NCI-H146 treated with DMSO at 0.1 percent for 48 hours (cell line): ENCODE measurements at regions not wholly inside any gene's neighbourhood (a gene's known extent, or its start where the extent isn't known, plus 50 kb on each side); places are given as distances from the start of the nearest gene placed in this dataset.

Experiments used
- DNase-seq: peaks from one replicate; lab custom pipeline; 2025; ENCODE audit not compliant: unreplicated experiment; lab: John Stamatoyannopoulos, UW

DNA sequence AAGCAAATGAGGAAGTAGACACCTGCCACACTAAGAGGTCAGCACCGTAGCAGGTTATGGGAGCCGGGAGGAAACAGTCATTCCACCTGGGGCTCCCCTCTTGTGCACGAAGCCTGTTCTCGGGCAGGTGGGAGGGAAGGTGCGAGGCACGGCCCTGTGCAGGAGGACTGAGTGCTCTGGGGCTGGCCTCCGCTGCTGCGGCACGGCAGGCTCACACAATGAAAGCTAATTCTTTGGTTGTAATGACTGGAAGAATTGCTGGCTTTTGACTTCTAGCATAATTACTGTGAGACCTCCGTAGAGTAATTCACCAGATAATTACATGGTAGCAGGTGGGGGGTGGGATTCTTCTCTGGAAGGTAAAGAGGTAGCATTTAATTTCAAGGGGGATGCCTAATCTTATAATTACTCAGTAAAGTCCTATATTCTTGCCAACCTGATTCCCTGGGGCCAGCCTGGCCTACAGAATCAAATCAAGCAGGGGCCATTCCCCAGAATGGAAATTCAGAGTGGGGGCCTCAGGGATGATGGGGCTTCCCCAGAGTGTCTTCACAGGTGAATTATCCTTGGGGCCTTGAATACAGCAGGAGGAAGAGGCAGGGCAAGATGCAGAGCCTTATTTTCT, 129.1 kb downstream of the TPRA1 start:
- peak; percentile 54 for DNase-seq

- no peak for DNase-seq
These were observed 130.6 kb downstream of the TPRA1 start for GRCh38 chr3:127459891-127460290.

DNA sequence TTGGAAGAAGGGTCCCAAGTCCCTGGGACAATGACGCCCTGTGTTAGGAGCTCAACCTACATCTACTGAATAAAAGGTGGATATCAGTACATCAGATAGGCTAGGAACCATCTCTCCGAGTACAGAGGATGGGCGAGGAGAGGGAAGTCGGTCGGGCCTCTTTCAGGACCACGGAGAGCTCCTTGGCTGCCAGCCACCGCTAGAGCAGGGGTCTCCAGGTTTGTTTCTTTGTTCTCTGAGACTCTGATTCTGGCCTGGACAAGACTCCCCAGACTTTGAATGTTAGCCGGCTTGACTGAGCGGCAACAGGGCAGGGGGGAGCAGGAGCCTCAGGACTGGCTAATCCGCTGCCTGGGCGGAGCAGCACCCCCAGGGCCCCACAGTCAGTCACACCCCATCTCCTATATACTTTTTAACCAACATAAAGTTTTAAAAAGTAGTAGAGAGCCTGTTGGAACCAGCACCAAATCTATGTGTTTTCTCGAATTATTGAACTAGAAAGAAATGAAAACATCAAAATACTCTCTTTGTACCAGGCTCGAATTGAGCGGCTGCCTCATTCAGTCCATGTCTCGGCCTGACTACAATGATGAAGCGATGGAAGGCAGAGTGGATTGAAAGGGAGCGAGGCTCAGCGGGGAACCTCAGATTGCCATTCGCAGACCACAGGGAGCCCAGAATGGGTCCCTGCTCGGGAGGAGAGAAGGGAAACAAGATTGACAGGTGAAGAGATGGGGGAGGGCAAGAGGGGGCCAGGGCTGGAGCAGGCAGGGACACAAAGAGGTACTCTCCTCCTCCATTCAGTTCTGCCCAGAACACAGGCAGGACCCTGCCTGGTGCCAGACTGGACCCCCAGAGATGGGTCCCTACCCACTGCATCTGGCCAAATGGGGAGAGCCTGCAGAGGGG, 131.6 kb downstream of the TPRA1 start:
- no peak for DNase-seq

DNA sequence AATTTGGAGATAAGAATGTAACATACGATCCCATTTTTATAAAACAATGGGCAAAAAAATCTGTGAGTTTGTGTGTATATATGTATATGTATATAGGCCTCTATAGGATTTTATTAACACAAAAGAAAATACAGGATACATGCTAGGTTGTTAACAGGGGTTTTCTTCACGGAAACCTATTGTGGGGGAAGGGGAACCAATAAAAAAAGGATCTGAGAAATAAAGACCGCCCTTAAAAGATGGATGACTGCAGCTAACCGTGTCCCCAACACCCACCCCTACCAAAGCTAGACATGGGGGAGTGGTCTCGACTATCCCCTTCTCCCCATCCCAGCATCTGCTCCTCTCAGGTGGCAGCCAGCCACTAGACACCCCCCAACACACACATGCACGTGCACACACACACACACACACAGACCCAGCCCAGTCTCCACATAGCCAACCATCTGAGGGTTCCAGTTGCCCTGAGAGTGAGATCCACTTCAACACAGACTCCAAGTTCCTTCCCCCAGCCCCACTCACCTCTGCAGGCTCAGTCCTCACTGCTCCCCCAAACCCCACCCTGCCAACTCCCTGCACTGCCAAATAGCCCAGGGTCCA, 132.9 kb downstream of the TPRA1 start:
- DNase-seq, result no peak

DNA sequence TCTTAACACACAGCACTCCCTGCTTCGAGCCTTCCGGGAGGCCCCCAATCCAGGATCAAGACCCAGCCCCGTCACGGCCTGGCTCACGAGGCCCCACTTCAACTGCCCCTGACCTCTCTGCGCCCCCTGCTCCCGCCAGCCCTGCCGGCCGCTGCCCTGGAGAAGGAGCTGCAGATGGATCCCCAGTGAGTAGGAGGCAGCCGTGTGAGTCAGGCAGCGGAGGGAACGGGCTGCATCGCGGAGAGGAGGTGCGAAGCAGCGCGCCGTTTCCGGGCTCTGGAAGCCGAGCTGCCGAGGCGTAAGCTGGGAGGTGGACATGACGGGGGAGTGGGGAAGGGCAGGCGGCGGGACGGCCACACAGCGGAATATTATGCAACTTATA, 133.4 kb downstream of the TPRA1 start:
- no peak for DNase-seq

GRCh38 chr3:127456471-127457093, 134.0 kb downstream of the TPRA1 start:
- no peak for DNase-seq

DNA sequence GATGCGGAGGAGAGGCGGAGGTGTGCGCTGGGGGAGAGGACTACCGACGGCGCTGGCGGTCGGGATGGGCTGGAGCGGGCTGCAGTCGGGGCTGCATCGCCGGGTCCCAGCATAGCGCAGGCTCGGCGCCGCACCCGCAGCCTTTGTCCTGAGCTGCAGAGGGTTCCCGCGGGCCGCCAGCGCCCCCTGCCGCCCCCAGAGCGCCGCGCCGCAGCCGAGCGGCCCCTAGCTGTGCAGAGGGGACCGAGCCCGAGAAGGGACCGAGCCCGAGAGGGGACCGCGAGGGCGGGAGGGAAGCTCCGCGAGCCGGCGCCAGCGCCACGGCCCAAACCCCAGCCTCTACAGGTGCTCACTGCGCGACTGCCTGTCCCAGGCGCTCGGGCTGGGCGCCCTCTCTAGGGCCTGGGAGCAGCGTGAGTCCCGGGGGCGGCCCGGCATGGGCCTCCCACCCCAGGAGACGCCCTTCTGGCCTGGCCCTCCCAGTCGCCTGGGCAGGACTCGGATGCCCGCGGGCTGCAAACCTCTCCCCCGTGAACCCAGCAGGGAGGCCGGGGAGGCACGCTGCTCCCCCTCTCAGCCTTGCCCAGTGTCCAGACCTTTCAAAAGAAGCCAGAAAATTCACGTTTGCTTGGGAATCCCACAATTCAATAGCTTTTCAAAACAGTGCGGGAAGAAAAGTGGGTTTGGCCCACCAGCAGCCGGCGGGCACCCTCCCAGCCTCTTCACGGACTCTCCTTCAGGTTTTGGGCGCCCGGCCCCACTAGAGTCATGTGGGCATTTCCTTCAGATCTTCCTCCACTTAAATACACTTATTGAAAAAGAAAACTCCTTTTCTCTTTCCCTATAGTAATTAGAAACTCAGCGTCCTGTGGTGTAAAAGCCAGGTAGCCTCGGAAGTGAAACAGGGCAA, 134.7 kb downstream of the TPRA1 start:
- DNase-seq, result peak; percentile 63

- no peak for DNase-seq
These were observed 135.6 kb downstream of the TPRA1 start for GRCh38 chr3:127454968-127455367.

- no peak for DNase-seq
These were observed 136.5 kb downstream of the TPRA1 start for GRCh38 chr3:127454051-127454450.

DNA sequence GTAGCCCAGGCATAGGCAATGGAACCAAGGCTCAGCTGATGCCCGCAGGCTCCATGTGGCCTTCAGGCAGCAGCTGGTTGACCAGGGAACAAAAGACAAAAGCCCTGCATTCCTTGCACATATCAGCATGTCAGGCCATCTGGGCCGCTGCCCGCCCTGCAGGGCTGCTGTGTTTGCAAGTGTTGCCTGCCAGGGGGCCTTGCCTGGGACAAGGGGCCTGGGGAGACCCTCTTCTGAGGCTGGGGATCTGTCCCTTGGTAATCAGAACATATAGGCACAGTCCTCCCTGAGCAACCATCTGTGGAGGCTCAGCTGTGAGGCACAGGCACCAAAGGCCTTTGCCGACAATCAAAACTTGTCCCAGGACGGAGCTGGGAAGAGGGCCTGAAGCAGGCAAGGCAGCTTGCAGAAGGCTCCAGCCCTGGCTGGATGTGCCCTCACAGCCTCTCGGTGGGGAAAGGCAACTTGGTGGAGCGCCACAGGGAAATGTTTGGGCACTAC, 138.2 kb downstream of the TPRA1 start:
- peak; percentile 31 for DNase-seq

GRCh38 chr3:127451321-127451720, 139.2 kb downstream of the TPRA1 start:
- DNase-seq, result no peak

DNA sequence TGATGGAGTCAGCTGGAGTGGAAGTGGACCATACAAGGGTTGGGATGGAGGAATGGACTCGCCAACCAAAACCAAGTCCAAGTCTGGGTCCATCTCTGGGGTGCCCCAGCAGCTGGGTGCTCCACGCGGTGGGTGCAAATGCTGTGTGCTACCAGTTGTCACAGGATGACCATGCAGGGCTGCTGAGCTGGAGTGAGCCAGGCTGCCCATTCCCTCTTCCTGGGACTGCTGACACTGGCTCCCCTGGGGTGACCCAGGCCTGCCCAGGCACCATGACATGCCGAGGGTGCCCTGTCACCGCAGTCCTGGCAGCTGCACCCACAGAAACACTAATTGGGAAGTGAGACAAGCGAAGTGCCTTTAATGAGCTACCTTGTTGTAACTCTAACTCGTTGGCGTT, 140.2 kb downstream of the TPRA1 start:
- no peak for DNase-seq

GRCh38 chr3:127449486-127450212, 140.9 kb downstream of the TPRA1 start:
- no peak for DNase-seq

GRCh38 chr3:127448671-127449070, 141.9 kb downstream of the TPRA1 start:
- DNase-seq, result no peak

DNA sequence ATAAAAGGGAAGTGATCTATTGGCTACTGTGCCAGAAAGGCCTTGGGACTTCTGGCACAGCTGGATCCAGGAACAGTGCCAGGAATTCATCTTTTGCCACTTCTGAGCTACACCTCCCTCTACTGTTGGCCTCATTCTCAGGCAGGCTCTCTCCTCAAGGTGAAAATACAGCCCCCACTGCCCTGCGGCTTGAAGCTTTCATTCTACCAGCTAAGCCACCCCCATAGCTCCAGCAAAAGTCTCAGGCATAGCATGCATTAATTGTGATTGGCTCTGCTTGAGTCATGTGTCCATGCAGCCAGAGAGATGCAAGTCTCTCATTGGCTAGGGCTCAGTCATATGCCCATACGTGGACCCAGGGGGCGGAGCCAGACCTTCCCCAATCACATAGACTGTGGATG, 142.4 kb downstream of the TPRA1 start:
- DNase-seq, result no peak

- no peak for DNase-seq
These were observed 143.8 kb downstream of the TPRA1 start for GRCh38 chr3:127446756-127447155.

GRCh38 chr3:127445581-127446343, 144.8 kb downstream of the TPRA1 start:
- no peak for DNase-seq

DNA sequence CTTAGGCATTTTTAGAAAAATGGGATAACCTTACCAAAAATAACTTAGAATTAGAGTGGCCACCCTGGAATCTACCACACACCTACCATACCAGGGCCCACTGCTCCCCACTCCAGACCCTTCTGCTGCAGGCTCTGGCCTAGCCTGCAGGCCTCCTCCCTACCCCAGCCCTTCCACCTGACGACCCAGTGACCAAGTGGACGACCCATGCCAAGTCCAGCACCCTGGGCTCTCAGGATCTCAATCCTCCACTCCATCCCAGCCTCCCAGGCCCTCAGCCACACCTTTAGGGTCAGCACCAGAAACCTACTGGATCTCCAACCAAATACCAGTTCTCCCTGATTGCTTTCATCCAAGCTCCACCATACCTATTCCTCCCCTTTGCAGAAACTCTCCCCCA, 145.8 kb downstream of the TPRA1 start:
- DNase-seq, result no peak
